ENCODE measurements at regions not wholly inside any gene's neighbourhood (a gene's known extent, or its start where the extent isn't known, plus 50 kb on each side); places are given as distances from the start of the nearest gene placed in this dataset.
A peak's percentile ranks its signal among the peaks of the same experiment; 100 is the strongest.
"Not testable (repeated sequence)": the region's sequence is repeated elsewhere in the genome, so short reads cannot be mapped to it uniquely, and the experiment has no call there.

GRCh38 chr7:35853194-35853593 is 52.3 kb downstream of the SEPTIN7 start:
- H3K4me1 ChIP-seq (ENCODE audit: control extremely low read depth in 1 of 4, control insufficient read depth in 4 of 4, insufficient read depth in 4 of 4, low read length in 3 of 4); H3K9me3 ChIP-seq (ENCODE audit: control extremely low read depth in 1 of 5, control insufficient read depth in 4 of 5, insufficient read depth in 2 of 5, low read depth in 1 of 5, low read length in 4 of 5); H3K27ac ChIP-seq (ENCODE audit: insufficient read depth in 1 of 2, low read depth in 1 of 2, low read length in 2 of 2, poor library complexity in 1 of 2, severe bottlenecking in 2 of 2); H3K4me3 ChIP-seq (ENCODE audit: control insufficient read depth in 1 of 7, extremely low read depth in 1 of 7, insufficient read depth in 4 of 7, low read depth in 2 of 7, low read length in 6 of 7); DNase-seq; H3K27me3 ChIP-seq (replicated peaks in 2 of 5; ENCODE audit: control insufficient read depth in 4 of 5, insufficient read depth in 5 of 5, low read length in 4 of 5); POLR2A ChIA-PET: not testable (repeated sequence)
- CTCF ChIA-PET = interaction anchor here (1.3 kb wide), 1 partner anchor 51 kb away, joined by 3 read pairs; no protein-coding TSS in a partner anchor
- H3K36me3 ChIP-seq (ENCODE audit: control insufficient read depth in 4 of 4, insufficient read depth in 4 of 4, low read length in 3 of 4) = peaks cover 0 to 14% (median 10%) of the 10 kb centered on the region in 4 experiments
- WGBS (ENCODE audit: insufficient coverage) = 100% methylated on average over 6 of the region's 7 CpGs

- CTCF ChIA-PET = interaction anchor here (1.5 kb wide), 1 partner anchor 9 kb away, joined by 5 read pairs; no protein-coding TSS in a partner anchor
- H3K4me3 ChIP-seq (ENCODE audit: control insufficient read depth in 1 of 7, extremely low read depth in 1 of 7, insufficient read depth in 4 of 7, low read depth in 2 of 7, low read length in 6 of 7) = no peak overlapping the region
- H3K9me3 ChIP-seq (ENCODE audit: control extremely low read depth in 1 of 5, control insufficient read depth in 4 of 5, insufficient read depth in 2 of 5, low read depth in 1 of 5, low read length in 4 of 5) = peaks cover 0 to 7% (median 0%) of the 10 kb centered on the region in 5 experiments
- WGBS (ENCODE audit: insufficient coverage) = 100% methylated on average over 1 of the region's 1 CpG
- H3K36me3 ChIP-seq (ENCODE audit: control insufficient read depth in 4 of 4, insufficient read depth in 4 of 4, low read length in 3 of 4) = peaks cover 0 to 11% (median 9%) of the 10 kb centered on the region in 4 experiments
- no peak overlapping the region for H3K27ac ChIP-seq (ENCODE audit: insufficient read depth in 1 of 2, low read depth in 1 of 2, low read length in 2 of 2, poor library complexity in 1 of 2, severe bottlenecking in 2 of 2)
- H3K27me3 ChIP-seq (replicated peaks in 2 of 5; ENCODE audit: control insufficient read depth in 4 of 5, insufficient read depth in 5 of 5, low read length in 4 of 5) = no peaks in the 10 kb centered on the region
- DNase-seq = no peak
- POLR2A ChIA-PET = interaction anchor here (0.5 kb wide), 1 partner anchor 208 kb away, joined by 3 read pairs; no protein-coding TSS in a partner anchor
- H3K4me1 ChIP-seq (ENCODE audit: control extremely low read depth in 1 of 4, control insufficient read depth in 4 of 4, insufficient read depth in 4 of 4, low read length in 3 of 4) = no peaks in the 10 kb centered on the region
Observed at GRCh38 chr7:35854311-35854710, 53.5 kb downstream of the SEPTIN7 start.

GRCh38 chr7:35856175-35856574 is 55.3 kb downstream of the SEPTIN7 start:
- H3K36me3 ChIP-seq (ENCODE audit: control insufficient read depth in 4 of 4, insufficient read depth in 4 of 4, low read length in 3 of 4) = peaks cover 0 to 14% (median 10%) of the 10 kb centered on the region in 4 experiments
- 50% methylated on average over 2 of the region's 4 CpGs for WGBS (ENCODE audit: insufficient coverage)
- H3K27me3 ChIP-seq (replicated peaks in 2 of 5; ENCODE audit: control insufficient read depth in 4 of 5, insufficient read depth in 5 of 5, low read length in 4 of 5) = no peaks in the 10 kb centered on the region
- H3K4me1 ChIP-seq (ENCODE audit: control extremely low read depth in 1 of 4, control insufficient read depth in 4 of 4, insufficient read depth in 4 of 4, low read length in 3 of 4) = no peaks in the 10 kb centered on the region
- ChIA-PET CTCF (no interaction called here), POLR2A (no interaction called here)
- no peak overlapping the region for H3K4me3 ChIP-seq (ENCODE audit: control insufficient read depth in 1 of 7, extremely low read depth in 1 of 7, insufficient read depth in 4 of 7, low read depth in 2 of 7, low read length in 6 of 7)
- peaks cover 0 to 7% (median 0%) of the 10 kb centered on the region in 5 experiments for H3K9me3 ChIP-seq (ENCODE audit: control extremely low read depth in 1 of 5, control insufficient read depth in 4 of 5, insufficient read depth in 2 of 5, low read depth in 1 of 5, low read length in 4 of 5)
- DNase-seq = no peak
- no peak overlapping the region for H3K27ac ChIP-seq (ENCODE audit: insufficient read depth in 1 of 2, low read depth in 1 of 2, low read length in 2 of 2, poor library complexity in 1 of 2, severe bottlenecking in 2 of 2)

GRCh38 chr7:35860664-35861063 is 59.8 kb downstream of the SEPTIN7 start:
- Histone ChIP-seq H3K9me3 (ENCODE audit: control extremely low read depth in 1 of 5, control insufficient read depth in 4 of 5, insufficient read depth in 2 of 5, low read depth in 1 of 5, low read length in 4 of 5) (peaks cover 0 to 6% (median 0%) of the 10 kb centered on the region in 5 experiments), H3K27me3 (replicated peaks in 2 of 5; ENCODE audit: control insufficient read depth in 4 of 5, insufficient read depth in 5 of 5, low read length in 4 of 5) (no peaks in the 10 kb centered on the region), H3K36me3 (ENCODE audit: control insufficient read depth in 4 of 4, insufficient read depth in 4 of 4, low read length in 3 of 4) (peaks cover 3 to 20% (median 16%) of the 10 kb centered on the region in 4 experiments), H3K27ac (ENCODE audit: insufficient read depth in 1 of 2, low read depth in 1 of 2, low read length in 2 of 2, poor library complexity in 1 of 2, severe bottlenecking in 2 of 2) (no peak overlapping the region), H3K4me3 (ENCODE audit: control insufficient read depth in 1 of 7, extremely low read depth in 1 of 7, insufficient read depth in 4 of 7, low read depth in 2 of 7, low read length in 6 of 7) (no peak overlapping the region), H3K4me1 (ENCODE audit: control extremely low read depth in 1 of 4, control insufficient read depth in 4 of 4, insufficient read depth in 4 of 4, low read length in 3 of 4) (no peaks in the 10 kb centered on the region)
- no CpG with 5 or more reads among the region's 1 CpG for WGBS (ENCODE audit: insufficient coverage)
- CTCF ChIA-PET = interaction anchor here (1.1 kb wide), 1 partner anchor 59 kb away, joined by 3 read pairs; no protein-coding TSS in a partner anchor
- DNase-seq = no peak
- POLR2A ChIA-PET = no interaction called here

GRCh38 chr7:35865287-35865686 is 64.4 kb downstream of the SEPTIN7 start:
- peaks cover 0 to 2% (median 0%) of the 10 kb centered on the region in 5 experiments for H3K9me3 ChIP-seq (ENCODE audit: control extremely low read depth in 1 of 5, control insufficient read depth in 4 of 5, insufficient read depth in 2 of 5, low read depth in 1 of 5, low read length in 4 of 5)
- H3K4me3 ChIP-seq (ENCODE audit: control insufficient read depth in 1 of 7, extremely low read depth in 1 of 7, insufficient read depth in 4 of 7, low read depth in 2 of 7, low read length in 6 of 7) = no peak overlapping the region
- no peaks in the 10 kb centered on the region for H3K27me3 ChIP-seq (replicated peaks in 2 of 5; ENCODE audit: control insufficient read depth in 4 of 5, insufficient read depth in 5 of 5, low read length in 4 of 5)
- ChIA-PET CTCF (no interaction called here), POLR2A (no interaction called here)
- peaks cover 13 to 30% (median 25%) of the 10 kb centered on the region in 4 experiments for H3K36me3 ChIP-seq (ENCODE audit: control insufficient read depth in 4 of 4, insufficient read depth in 4 of 4, low read length in 3 of 4)
- 100% methylated on average over 2 of the region's 3 CpGs for WGBS (ENCODE audit: insufficient coverage)
- DNase-seq = no peak
- no peak overlapping the region for H3K27ac ChIP-seq (ENCODE audit: insufficient read depth in 1 of 2, low read depth in 1 of 2, low read length in 2 of 2, poor library complexity in 1 of 2, severe bottlenecking in 2 of 2)
- H3K4me1 ChIP-seq (ENCODE audit: control extremely low read depth in 1 of 4, control insufficient read depth in 4 of 4, insufficient read depth in 4 of 4, low read length in 3 of 4) = no peaks in the 10 kb centered on the region

GRCh38 chr7:35866186-35866585 is 65.3 kb downstream of the SEPTIN7 start:
- CTCF ChIA-PET = interaction anchor here (1.6 kb wide), 1 partner anchor 12 kb away, joined by 4 read pairs; no protein-coding TSS in a partner anchor
- no peak overlapping the region for H3K27ac ChIP-seq (ENCODE audit: insufficient read depth in 1 of 2, low read depth in 1 of 2, low read length in 2 of 2, poor library complexity in 1 of 2, severe bottlenecking in 2 of 2)
- H3K36me3 ChIP-seq (ENCODE audit: control insufficient read depth in 4 of 4, insufficient read depth in 4 of 4, low read length in 3 of 4) = peaks cover 13 to 31% (median 24%) of the 10 kb centered on the region in 4 experiments
- no peak for DNase-seq
- POLR2A ChIA-PET = no interaction called here
- H3K4me3 ChIP-seq (ENCODE audit: control insufficient read depth in 1 of 7, extremely low read depth in 1 of 7, insufficient read depth in 4 of 7, low read depth in 2 of 7, low read length in 6 of 7) = no peak overlapping the region
- H3K27me3 ChIP-seq (replicated peaks in 2 of 5; ENCODE audit: control insufficient read depth in 4 of 5, insufficient read depth in 5 of 5, low read length in 4 of 5) = no peaks in the 10 kb centered on the region
- no peaks in the 10 kb centered on the region for H3K9me3 ChIP-seq (ENCODE audit: control extremely low read depth in 1 of 5, control insufficient read depth in 4 of 5, insufficient read depth in 2 of 5, low read depth in 1 of 5, low read length in 4 of 5)
- no CpG with 5 or more reads among the region's 1 CpG for WGBS (ENCODE audit: insufficient coverage)
- H3K4me1 ChIP-seq (ENCODE audit: control extremely low read depth in 1 of 4, control insufficient read depth in 4 of 4, insufficient read depth in 4 of 4, low read length in 3 of 4) = no peaks in the 10 kb centered on the region

GRCh38 chr7:35869117-35869516 is 68.3 kb downstream of the SEPTIN7 start:
- H3K4me3 ChIP-seq (ENCODE audit: control insufficient read depth in 1 of 7, extremely low read depth in 1 of 7, insufficient read depth in 4 of 7, low read depth in 2 of 7, low read length in 6 of 7); H3K27ac ChIP-seq (ENCODE audit: insufficient read depth in 1 of 2, low read depth in 1 of 2, low read length in 2 of 2, poor library complexity in 1 of 2, severe bottlenecking in 2 of 2); POLR2A ChIA-PET; CTCF ChIA-PET; H3K27me3 ChIP-seq (replicated peaks in 2 of 5; ENCODE audit: control insufficient read depth in 4 of 5, insufficient read depth in 5 of 5, low read length in 4 of 5); H3K9me3 ChIP-seq (ENCODE audit: control extremely low read depth in 1 of 5, control insufficient read depth in 4 of 5, insufficient read depth in 2 of 5, low read depth in 1 of 5, low read length in 4 of 5); H3K4me1 ChIP-seq (ENCODE audit: control extremely low read depth in 1 of 4, control insufficient read depth in 4 of 4, insufficient read depth in 4 of 4, low read length in 3 of 4): not testable (repeated sequence)
- peaks cover 17 to 37% (median 21%) of the 10 kb centered on the region in 4 experiments for H3K36me3 ChIP-seq (ENCODE audit: control insufficient read depth in 4 of 4, insufficient read depth in 4 of 4, low read length in 3 of 4)
- peak; percentile 7 to 37 (median 35) for DNase-seq
- WGBS (ENCODE audit: insufficient coverage) = no CpG with 5 or more reads among the region's 1 CpG
